ENCODE measurements at regions not wholly inside any gene's neighbourhood (a gene's known extent, or its start where the extent isn't known, plus 50 kb on each side); places are given as distances from the start of the nearest gene placed in this dataset.

DNA sequence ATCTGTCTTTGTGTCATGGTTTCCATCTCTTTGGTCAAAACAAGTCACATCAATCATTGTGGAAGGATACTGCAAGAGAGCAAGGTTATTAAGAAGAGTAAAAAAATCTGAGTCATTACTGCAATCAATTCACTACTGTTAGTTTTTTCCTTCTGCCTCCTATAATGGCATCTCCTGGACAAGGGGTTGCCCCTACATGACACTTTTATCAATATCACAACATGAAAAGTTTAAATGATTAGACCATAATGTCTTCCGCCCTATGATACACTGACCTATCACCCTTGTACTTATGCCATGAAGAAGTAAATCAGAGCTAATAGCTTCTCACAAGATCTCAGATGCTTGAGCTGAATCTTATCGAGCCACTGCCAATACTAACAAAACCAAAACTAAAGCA, 223.9 kb downstream of the KCNK2 start:
- TF ChIP-seq POLR2A (IDR thresholded peaks at IDR 0.05; ENCODE audit: low read depth, low read length) (no peak), RAD21 (IDR thresholded peaks at IDR 0.05; ENCODE audit: low read length) (no peak), BHLHE40 (IDR thresholded peaks at IDR 0.05; ENCODE audit: low read depth, low read length) (no peak), NFE2L2 (IDR thresholded peaks at IDR 0.05; ENCODE audit: low read depth, low read length) (no peak), CEBPB (IDR thresholded peaks at IDR 0.05; ENCODE audit: low read depth, low read length) (no peak), RFX5 (IDR thresholded peaks at IDR 0.05; ENCODE audit: low read depth, low read length) (no peak), MXI1 (IDR thresholded peaks at IDR 0.05; ENCODE audit: borderline replicate concordance, low read depth, low read length) (no peak), SMC3 (IDR thresholded peaks at IDR 0.05; ENCODE audit: low read depth, low read length) (no peak), ELK1 (IDR thresholded peaks at IDR 0.05; ENCODE audit: borderline replicate concordance, low read depth, low read length) (no peak), MAFK (IDR thresholded peaks at IDR 0.05; ENCODE audit: low read depth, low read length) (no peak), RCOR1 (IDR thresholded peaks at IDR 0.05; ENCODE audit: insufficient replicate concordance, low read length) (no peak), FOS (IDR thresholded peaks at IDR 0.05; ENCODE audit: low read depth, low read length) (no peak)
- TF ChIP-seq, protein P1, sequence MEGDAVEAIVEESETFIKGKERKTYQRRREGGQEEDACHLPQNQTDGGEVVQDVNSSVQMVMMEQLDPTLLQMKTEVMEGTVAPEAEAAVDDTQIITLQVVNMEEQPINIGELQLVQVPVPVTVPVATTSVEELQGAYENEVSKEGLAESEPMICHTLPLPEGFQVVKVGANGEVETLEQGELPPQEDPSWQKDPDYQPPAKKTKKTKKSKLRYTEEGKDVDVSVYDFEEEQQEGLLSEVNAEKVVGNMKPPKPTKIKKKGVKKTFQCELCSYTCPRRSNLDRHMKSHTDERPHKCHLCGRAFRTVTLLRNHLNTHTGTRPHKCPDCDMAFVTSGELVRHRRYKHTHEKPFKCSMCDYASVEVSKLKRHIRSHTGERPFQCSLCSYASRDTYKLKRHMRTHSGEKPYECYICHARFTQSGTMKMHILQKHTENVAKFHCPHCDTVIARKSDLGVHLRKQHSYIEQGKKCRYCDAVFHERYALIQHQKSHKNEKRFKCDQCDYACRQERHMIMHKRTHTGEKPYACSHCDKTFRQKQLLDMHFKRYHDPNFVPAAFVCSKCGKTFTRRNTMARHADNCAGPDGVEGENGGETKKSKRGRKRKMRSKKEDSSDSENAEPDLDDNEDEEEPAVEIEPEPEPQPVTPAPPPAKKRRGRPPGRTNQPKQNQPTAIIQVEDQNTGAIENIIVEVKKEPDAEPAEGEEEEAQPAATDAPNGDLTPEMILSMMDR (conservative IDR thresholded peaks at IDR 0.05; ENCODE audit: low read depth, low read length): no peak
- TF ChIP-seq, protein P2, sequence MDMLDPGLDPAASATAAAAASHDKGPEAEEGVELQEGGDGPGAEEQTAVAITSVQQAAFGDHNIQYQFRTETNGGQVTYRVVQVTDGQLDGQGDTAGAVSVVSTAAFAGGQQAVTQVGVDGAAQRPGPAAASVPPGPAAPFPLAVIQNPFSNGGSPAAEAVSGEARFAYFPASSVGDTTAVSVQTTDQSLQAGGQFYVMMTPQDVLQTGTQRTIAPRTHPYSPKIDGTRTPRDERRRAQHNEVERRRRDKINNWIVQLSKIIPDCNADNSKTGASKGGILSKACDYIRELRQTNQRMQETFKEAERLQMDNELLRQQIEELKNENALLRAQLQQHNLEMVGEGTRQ (IDR thresholded peaks at IDR 0.05; ENCODE audit: low read depth, low read length): no peak

Measured in IMR-90 (cell line).